LNCAP (cell line): ENCODE measurements at regions not wholly inside any gene's neighbourhood (a gene's known extent, or its start where the extent isn't known, plus 50 kb on each side); places are given as distances from the start of the nearest gene placed in this dataset.

Experiments
- CTCF ChIP-seq: fragments of 450-650 bp; IDR thresholded peaks from 2 replicates; pipeline ENCODE4 v1.5.1; 2017; ENCODE audit warnings: mild to moderate bottlenecking

- no peak for TF ChIP-seq CTCF
Observed at GRCh38 chr13:83589814-83590213, 292.5 kb downstream of the SLITRK1 start.

- TF ChIP-seq CTCF = no peak
Observed at GRCh38 chr13:83577183-83577582, 305.1 kb downstream of the SLITRK1 start.

DNA sequence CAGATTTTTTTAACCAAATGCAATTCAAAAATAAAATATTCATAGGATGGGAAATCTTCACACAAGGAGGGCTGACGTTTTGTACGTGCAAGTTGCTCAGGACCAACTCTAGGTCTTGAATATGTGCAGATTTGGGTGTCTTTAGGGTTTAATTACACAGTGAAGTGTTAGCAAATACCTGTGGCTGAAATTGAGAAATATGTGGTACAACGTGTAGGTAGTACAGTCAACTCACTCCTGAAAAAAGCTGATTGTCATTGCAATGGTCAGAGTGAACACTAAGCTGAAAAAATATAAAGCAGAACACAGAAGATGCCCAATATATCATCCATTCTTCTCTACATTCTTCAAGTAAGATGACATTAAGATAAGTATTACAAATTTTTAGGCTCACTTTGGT lies 314.3 kb downstream of the SLITRK1 start:
- no peak for TF ChIP-seq CTCF

- no peak for TF ChIP-seq CTCF
Observed at GRCh38 chr13:83563499-83563898, 318.8 kb downstream of the SLITRK1 start.

DNA sequence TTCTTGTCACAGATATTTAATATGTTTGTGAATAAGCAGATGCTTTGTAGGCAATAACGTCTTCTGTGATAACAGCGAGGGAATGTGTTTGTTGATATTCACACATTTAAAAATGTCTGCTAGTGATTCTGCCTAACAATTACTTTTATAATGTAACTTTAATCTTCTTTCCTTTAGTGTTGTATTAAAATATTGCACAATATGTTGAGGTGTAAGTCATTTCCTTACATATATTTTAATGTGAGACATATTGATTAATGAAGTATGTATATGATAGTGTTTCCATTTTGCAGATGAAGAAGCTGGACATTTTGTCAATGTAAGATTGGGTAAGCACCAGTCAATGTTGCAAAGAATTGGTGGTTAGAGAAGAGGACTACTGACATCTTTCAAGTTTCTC lies 324.4 kb downstream of the SLITRK1 start:
- no peak for TF ChIP-seq CTCF

DNA sequence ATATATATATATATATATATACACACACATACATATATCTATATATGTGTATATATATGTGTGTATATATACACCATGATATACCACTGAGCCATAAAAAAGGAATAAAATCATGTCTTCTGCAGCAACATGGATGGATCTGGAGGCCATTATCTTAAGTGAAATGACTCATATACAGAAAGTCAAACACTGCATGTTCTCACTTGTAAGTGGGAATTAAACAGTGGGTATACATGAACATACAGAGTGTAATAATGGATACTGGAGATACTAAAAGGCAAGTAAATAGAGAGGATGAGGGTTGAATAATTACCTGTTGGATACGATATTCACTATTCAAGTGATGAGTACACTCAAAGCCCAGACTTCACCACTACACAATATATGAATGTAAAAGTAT lies 332.6 kb downstream of the SLITRK1 start:
- TF ChIP-seq CTCF = no peak

DNA sequence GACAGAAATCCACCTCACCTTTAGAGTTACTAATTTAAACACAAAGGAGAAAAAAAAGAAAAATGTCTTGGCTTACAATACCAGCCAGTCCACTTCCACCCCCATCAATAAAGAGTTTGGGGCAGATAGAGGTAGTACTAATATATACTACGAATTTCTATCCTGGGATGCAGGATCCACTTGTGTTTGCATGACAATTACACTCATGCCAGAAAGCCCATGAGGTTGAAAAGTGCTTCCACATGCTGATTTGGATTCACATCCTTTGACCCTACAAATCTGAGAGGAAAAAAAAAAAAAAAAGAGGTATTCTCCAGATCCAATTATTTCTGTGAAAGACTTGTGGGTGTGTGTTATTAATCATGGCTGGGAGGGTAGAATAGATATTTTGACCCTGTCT lies 335.2 kb downstream of the SLITRK1 start:
- no peak for TF ChIP-seq CTCF

DNA sequence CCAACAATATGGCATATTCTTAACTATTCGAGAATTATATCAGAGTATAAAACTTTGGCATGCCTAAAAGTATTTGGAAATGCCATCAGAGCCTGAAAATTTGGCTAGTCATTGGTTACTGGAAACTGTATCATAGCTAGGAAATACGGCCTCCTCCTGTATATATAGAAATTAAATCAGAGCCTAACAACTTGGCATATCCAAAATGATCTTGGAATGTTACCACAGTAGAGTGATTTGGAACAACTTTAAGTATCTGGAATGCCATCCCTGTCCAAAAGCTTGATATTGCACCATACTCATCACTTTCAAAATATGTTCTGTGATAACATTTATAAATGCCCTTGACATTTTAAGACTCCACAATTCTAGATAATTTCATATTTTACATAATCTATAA lies 335.8 kb downstream of the SLITRK1 start:
- TF ChIP-seq CTCF = no peak
